Loucy (cell line): ENCODE measurements at regions not wholly inside any gene's neighbourhood (a gene's known extent, or its start where the extent isn't known, plus 50 kb on each side); places are given as distances from the start of the nearest gene placed in this dataset.

Experiments
- EZH2phosphoT487 ChIP-seq: fragments of 200-600 bp; IDR thresholded peaks from 2 replicates; pipeline ENCODE4 v1.6.1; 2018; ENCODE audit warnings: antibody characterized with exemption, mild to moderate bottlenecking, moderate library complexity, borderline replicate concordance
- TF ChIP-seq, protein P1 (sequence below): fragments of 200-600 bp; sonication (generic); conservative IDR thresholded peaks from 2 replicates; pipeline ENCODE4 v1.5.1; 2014; ENCODE audit warnings: mild to moderate bottlenecking, antibody characterized with exemption, low read length

DNA sequence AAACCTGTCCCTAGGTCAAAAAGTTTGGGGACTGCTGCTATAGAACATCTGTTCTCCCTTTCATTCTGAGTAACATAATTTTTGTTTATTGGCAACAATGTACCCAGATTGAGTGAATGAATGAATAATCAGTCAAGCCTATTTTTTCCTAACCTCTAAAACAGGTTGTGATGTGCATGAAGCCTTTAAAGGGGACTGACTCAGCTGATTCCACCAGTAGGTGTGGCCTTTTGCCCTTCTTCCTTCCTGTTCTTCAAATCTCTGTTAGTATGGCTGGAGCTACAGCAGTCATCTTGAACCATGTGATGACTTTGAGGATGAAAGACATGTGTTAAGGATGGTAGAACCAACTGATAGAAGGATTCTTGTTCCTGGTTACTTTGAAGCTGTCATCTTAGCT, 476.1 kb downstream of the NUF2 start:
- TF ChIP-seq, protein P1, sequence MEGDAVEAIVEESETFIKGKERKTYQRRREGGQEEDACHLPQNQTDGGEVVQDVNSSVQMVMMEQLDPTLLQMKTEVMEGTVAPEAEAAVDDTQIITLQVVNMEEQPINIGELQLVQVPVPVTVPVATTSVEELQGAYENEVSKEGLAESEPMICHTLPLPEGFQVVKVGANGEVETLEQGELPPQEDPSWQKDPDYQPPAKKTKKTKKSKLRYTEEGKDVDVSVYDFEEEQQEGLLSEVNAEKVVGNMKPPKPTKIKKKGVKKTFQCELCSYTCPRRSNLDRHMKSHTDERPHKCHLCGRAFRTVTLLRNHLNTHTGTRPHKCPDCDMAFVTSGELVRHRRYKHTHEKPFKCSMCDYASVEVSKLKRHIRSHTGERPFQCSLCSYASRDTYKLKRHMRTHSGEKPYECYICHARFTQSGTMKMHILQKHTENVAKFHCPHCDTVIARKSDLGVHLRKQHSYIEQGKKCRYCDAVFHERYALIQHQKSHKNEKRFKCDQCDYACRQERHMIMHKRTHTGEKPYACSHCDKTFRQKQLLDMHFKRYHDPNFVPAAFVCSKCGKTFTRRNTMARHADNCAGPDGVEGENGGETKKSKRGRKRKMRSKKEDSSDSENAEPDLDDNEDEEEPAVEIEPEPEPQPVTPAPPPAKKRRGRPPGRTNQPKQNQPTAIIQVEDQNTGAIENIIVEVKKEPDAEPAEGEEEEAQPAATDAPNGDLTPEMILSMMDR: no peak
- TF ChIP-seq EZH2phosphoT487: no peak
